GM18520 (cell line): ENCODE measurements at regions not wholly inside any gene's neighbourhood (a gene's known extent, or its start where the extent isn't known, plus 50 kb on each side); places are given as distances from the start of the nearest gene placed in this dataset.

Experiments
- ATAC-seq: cut with Tn5 transposase; IDR thresholded peaks from one replicate; pipeline ENCODE4 v1.9.1; 2021; ENCODE audit not compliant: unreplicated experiment

- ATAC-seq: no peak
These were observed 60.6 kb upstream of the CADM1 start for GRCh38 chr11:115564851-115565250.

GRCh38 chr11:115561116-115561515 is 56.9 kb upstream of the CADM1 start:
- ATAC-seq: no peak

GRCh38 chr11:115558635-115559034 is 54.4 kb upstream of the CADM1 start:
- ATAC-seq: no peak

GRCh38 chr11:115557681-115558080 is 53.5 kb upstream of the CADM1 start:
- no peak for ATAC-seq

- ATAC-seq: no peak
These were observed 52.8 kb upstream of the CADM1 start for GRCh38 chr11:115556984-115557383.

- ATAC-seq: no peak
These were observed 51.3 kb upstream of the CADM1 start for GRCh38 chr11:115555336-115556090.
